ENCODE measurements at regions not wholly inside any gene's neighbourhood (a gene's known extent, or its start where the extent isn't known, plus 50 kb on each side); places are given as distances from the start of the nearest gene placed in this dataset.

DNA sequence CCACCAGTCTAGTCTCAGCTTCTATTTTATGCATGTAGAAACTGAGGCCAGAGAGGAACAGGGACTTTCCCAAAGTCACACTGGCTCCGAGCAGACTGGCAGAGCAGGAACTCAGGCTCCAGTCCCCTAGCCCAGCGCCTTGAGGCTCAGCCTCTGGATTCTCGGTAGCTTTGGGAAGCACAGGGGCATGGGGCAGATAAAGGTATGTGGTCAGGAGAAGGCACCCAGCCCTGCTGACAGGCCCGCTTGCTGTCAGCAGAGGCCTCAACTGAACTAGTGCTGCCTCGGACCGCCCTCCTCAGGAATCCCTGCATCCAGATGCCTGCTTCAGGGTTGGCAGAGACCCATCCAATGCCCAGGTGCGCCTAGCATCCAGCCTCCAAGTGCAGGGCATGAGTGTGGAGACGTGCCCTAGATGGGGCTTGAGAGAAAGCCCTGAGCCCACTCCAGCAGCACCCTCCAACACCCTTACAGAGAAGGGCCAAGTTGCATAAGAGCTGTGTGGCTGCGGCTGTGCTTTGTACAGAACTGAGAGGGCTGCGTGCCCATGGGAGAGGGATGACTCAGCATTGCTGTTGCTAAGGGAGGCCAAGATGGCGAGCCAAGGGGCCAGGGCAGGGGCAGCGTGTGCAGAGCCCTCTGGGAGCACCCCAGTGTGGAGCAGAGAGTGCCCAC lies 168.6 kb downstream of the MACROH2A1 start:
- TF ChIP-seq, protein P1, sequence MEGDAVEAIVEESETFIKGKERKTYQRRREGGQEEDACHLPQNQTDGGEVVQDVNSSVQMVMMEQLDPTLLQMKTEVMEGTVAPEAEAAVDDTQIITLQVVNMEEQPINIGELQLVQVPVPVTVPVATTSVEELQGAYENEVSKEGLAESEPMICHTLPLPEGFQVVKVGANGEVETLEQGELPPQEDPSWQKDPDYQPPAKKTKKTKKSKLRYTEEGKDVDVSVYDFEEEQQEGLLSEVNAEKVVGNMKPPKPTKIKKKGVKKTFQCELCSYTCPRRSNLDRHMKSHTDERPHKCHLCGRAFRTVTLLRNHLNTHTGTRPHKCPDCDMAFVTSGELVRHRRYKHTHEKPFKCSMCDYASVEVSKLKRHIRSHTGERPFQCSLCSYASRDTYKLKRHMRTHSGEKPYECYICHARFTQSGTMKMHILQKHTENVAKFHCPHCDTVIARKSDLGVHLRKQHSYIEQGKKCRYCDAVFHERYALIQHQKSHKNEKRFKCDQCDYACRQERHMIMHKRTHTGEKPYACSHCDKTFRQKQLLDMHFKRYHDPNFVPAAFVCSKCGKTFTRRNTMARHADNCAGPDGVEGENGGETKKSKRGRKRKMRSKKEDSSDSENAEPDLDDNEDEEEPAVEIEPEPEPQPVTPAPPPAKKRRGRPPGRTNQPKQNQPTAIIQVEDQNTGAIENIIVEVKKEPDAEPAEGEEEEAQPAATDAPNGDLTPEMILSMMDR (IDR thresholded peaks at IDR 0.05; ENCODE audit: extremely low read depth in 1 of 2, insufficient read depth in 1 of 2, low read depth in 1 of 2, low read length in 2 of 2) = no peak
- TF ChIP-seq MYC (IDR thresholded peaks at IDR 0.05; ENCODE audit: low read depth, low read length) (no peak), EZH2 (IDR thresholded peaks at IDR 0.05; ENCODE audit: borderline replicate concordance, low read depth, low read length, severe bottlenecking) (no peak)
